ENCODE measurements at regions not wholly inside any gene's neighbourhood (a gene's known extent, or its start where the extent isn't known, plus 50 kb on each side); places are given as distances from the start of the nearest gene placed in this dataset.

GRCh38 chr7:26590709-26591108 lies 273.7 kb downstream of the SKAP2 start:
- TF ChIP-seq CTCF (conservative IDR thresholded peaks at IDR 0.05 in 1 of 2, IDR thresholded peaks at IDR 0.05 in 1 of 2; ENCODE audit: low read depth in 1 of 2, low read length in 2 of 2) = no peak
- TF ChIP-seq EZH2 (IDR thresholded peaks at IDR 0.05; ENCODE audit: low read length, missing control alignments) = no peak
